ENCODE measurements at regions not wholly inside any gene's neighbourhood (a gene's known extent, or its start where the extent isn't known, plus 50 kb on each side); places are given as distances from the start of the nearest gene placed in this dataset.

GRCh38 chr20:18929800-18930199, 116.2 kb downstream of the SCP2D1 start:
- Histone ChIP-seq H3K27ac (no peak overlapping the region), H3K9me3 (peaks cover 0 to 9% (median 0%) of the 10 kb centered on the region in 12 donors), H3K4me1 (no peaks in the 10 kb centered on the region), H3K36me3 (no peaks in the 10 kb centered on the region), H3K27me3 (no peaks in the 10 kb centered on the region), H3K4me3 (no peak overlapping the region)
- TF ChIP-seq POLR2A (IDR thresholded peaks at IDR 0.05) (no peak), CTCF (IDR thresholded peaks at IDR 0.05) (no peak)
- intact Hi-C loops (cut with DNase I): no loop called here
- 94 to 100% (median 96%) methylated on average over 1 of the region's 1 CpG for WGBS, 4 donors
- DNase-seq (no peak), ATAC-seq (no peak)

- Histone ChIP-seq H3K27ac (no peak overlapping the region), H3K27me3 (no peaks in the 10 kb centered on the region), H3K36me3 (no peaks in the 10 kb centered on the region), H3K4me3 (no peak overlapping the region), H3K4me1 (no peaks in the 10 kb centered on the region), H3K9me3 (no peaks in the 10 kb centered on the region)
- intact Hi-C loops (cut with DNase I): loop anchor here in 1 of 10 donors (10.0 kb wide), 1 partner anchor 61 kb away; no protein-coding TSS in a partner anchor
- ATAC-seq (no peak), DNase-seq (no peak)
- TF ChIP-seq CTCF (IDR thresholded peaks at IDR 0.05) (no peak), POLR2A (IDR thresholded peaks at IDR 0.05) (no peak)
- WGBS, 4 donors: 73 to 94% (median 86%) methylated on average over 3 to 4 of the region's 4 CpGs
Measured at GRCh38 chr20:18943542-18943941, 130.0 kb downstream of the SCP2D1 start.

GRCh38 chr20:18956890-18957289, 143.3 kb downstream of the SCP2D1 start:
- Histone ChIP-seq H3K4me3 (no peak overlapping the region), H3K27me3 (peaks cover 0 to 5% (median 0%) of the 10 kb centered on the region in 9 donors), H3K36me3 (no peaks in the 10 kb centered on the region), H3K9me3 (peaks cover 0 to 7% (median 0%) of the 10 kb centered on the region in 12 donors), H3K27ac (no peak overlapping the region), H3K4me1 (no peaks in the 10 kb centered on the region)
- intact Hi-C loops (cut with DNase I): no loop called here
- ATAC-seq (no peak), DNase-seq (no peak)
- 70 to 90% (median 82%) methylated on average over 4 of the region's 4 CpGs for WGBS, 4 donors
- TF ChIP-seq POLR2A (IDR thresholded peaks at IDR 0.05) (no peak), CTCF (IDR thresholded peaks at IDR 0.05) (no peak)

GRCh38 chr20:18957328-18957727, 143.7 kb downstream of the SCP2D1 start:
- TF ChIP-seq CTCF (IDR thresholded peaks at IDR 0.05) (no peak), POLR2A (IDR thresholded peaks at IDR 0.05) (no peak)
- 83 to 87% (median 86%) methylated on average over 2 of the region's 2 CpGs for WGBS, 4 donors

More at GRCh38 chr20:18957328-18957727, 143.7 kb downstream of the SCP2D1 start:
- peaks cover 0 to 5% (median 0%) of the 10 kb centered on the region in 9 donors for H3K27me3 ChIP-seq
- ATAC-seq (no peak), DNase-seq (no peak)
- peaks cover 0 to 7% (median 0%) of the 10 kb centered on the region in 12 donors for H3K9me3 ChIP-seq
- intact Hi-C loops (cut with DNase I): no loop called here
- H3K4me3 ChIP-seq: no peak overlapping the region
- H3K4me1 ChIP-seq: no peaks in the 10 kb centered on the region
- no peaks in the 10 kb centered on the region for H3K36me3 ChIP-seq
- no peak overlapping the region for H3K27ac ChIP-seq

Measured in heart left ventricle (tissue), 16 donors.